GM19452 (cell line): ENCODE measurements at regions not wholly inside any gene's neighbourhood (a gene's known extent, or its start where the extent isn't known, plus 50 kb on each side); places are given as distances from the start of the nearest gene placed in this dataset.
"Not testable (repeated sequence)": the region's sequence is repeated elsewhere in the genome, so short reads cannot be mapped to it uniquely, and the experiment has no call there.

Experiments
- ATAC-seq: cut with Tn5 transposase; IDR thresholded peaks from one replicate; pipeline ENCODE4 v1.9.1; 2021; ENCODE audit not compliant: unreplicated experiment

DNA sequence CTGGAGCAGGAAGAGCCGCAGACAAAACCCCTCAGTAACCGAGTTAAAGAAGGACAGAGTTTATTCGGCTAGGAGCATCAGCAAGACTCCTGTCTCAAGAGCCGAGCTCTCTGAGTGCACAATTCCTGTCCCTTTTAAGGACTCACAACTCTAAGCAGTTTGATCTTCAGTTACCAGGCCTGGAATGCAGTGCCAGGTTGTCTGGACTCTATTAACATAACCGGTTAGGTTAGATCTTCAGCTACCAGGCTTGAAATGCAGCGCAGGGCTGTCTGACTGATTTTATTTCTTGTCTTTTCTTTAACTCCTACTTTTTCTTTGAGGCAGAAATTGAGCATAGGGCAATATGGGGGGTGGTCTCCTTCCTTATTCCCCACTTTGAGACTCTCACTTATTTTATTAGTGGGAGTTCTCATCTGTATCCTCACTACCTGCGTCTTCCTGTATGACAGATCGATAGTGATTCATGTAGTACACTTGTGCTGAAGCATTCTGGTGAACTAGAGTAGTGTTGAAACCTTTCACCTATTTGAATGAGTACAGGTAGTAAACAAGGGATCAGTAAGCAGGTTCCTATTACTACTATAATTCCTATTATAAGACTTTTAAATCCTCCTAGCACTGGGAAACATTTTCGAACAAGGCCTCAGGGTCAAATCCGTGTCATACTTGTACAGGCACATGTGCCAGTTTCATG, 325.0 kb downstream of the CGGBP1 start:
- no peak for ATAC-seq

DNA sequence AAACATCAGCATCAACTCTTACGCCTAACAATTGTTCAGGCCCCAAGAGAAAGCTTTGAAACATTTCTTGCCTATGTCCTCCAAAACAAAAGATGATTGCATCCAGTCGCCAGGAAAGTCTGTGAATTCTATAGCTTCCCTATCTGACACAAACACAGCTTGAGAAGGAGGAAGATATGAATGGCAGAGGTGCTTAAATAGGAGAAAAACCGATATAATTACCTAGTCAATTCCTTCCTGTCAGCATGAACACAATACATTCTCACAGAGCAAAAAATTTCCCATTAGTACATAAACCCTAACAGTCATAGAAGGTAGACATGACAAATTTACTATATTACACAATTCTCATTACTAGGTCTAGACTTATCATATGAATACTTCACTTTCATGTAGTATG, 326.5 kb downstream of the CGGBP1 start:
- no peak for ATAC-seq

DNA sequence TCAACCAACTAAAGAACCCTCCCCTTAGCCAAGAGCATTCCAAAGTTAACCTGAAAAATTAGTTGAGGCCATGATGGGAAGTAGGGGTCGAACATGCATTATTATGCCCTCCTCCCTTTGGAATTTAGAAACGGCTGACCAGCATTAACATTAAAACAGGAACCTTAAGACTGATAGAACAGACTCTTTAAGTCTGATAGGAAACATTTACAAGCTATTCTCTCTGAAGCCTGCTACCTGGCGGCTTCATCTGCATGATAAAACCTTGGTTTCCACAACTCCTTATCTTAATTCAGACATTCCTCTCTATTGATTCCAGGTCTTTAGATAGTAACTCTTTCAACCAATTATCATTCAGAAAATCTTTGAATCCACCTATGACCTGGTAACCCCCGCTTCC, 331.0 kb downstream of the CGGBP1 start:
- no peak for ATAC-seq

DNA sequence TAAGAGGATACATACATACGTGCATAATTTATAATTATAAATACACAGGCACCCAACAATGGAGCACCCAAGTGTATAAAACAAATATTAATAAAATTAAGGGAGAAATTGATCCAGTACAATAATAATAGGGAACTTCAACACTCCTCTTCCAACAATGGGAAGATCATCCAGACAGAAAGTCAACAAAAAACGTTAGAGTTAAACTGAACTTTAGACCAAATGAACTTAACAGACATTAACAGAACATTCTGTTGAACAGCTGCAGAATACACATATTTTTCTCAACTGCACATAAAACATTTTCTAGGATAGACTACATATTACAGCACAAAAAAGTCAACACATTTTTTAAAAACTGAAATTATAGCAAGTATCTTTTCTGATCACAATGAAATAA, 339.7 kb downstream of the CGGBP1 start:
- ATAC-seq: no peak

DNA sequence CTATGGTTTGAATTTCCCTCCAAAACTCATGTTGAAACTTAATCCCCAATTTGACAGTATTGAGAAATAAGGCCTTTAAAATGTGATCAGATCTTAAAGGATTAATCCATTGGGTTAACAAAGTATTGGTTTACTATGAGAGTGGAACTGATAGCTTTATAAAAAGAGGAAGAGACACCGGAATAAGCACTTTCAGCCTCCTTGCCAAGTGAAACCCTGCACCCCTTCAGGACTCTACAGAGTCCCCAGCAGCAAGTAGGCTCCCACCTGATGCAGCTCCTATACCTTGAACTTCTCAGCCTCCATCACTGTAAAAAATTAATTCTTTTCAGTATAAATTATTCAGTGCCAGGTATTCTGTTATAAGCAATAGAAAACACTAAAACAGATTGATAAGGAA, 348.3 kb downstream of the CGGBP1 start:
- no peak for ATAC-seq

GRCh38 chr3:87710028-87710427, 348.8 kb downstream of the CGGBP1 start:
- no peak for ATAC-seq

DNA sequence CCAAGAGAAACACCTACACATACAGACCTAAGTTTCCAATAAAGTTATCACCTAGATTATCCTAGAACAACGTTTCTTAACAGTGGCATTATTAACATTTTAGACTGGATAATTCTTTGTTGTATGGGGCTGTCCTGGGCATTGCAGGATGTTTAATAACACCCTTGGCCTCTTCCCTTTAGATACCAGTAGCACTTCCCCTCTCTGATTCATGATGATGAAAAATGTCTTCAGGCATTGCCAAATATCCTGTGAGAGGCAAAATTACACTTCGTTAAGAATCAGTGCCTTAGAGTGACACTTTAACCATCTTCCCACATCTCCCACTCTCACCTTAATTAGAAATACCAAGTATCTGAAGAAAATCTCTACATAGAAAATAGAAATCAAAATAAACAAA, 352.6 kb downstream of the CGGBP1 start:
- ATAC-seq: no peak

- no peak for ATAC-seq
Observed at GRCh38 chr3:87702600-87702999, 356.2 kb downstream of the CGGBP1 start.

DNA sequence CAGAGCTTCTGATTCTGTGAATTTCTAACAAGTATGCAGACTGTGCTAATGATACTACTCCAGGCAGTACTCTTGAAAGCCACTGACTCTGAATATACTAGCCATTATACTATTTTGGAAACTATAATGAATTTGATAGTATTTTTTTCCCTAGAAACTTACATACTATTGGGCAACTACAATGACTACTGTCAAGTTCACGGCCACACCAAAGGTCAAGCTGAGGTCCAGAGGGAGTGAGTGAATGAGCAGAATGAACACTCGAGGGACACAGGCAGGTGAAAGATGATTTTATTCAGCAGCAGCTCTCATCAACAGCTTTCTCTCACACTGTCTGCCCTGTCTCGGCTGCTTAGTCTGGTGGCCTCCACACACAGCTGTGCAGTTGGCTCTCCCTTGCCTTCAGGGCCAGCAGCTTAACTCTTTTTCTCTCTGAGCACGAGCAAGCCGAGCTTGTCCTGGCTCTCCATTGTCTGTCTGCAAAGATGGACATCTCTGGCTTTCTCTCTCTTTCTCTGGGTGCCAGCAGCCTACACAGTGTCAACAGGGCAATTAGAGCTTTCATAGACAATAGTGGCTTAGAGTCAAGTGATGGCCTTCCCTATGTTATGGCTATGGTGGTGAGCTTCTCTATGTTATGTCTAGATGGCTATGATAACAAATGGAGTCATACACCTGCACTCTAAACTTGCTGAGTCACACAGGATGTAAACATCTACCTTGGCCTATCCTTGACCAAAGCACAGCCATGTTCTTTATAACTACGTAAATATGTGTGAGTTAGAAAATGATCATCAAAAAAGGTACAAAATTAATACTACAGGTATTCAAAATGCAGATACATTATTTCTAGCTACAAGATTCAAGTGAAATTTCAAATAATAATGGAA, 362.4 kb downstream of the CGGBP1 start:
- no peak for ATAC-seq

DNA sequence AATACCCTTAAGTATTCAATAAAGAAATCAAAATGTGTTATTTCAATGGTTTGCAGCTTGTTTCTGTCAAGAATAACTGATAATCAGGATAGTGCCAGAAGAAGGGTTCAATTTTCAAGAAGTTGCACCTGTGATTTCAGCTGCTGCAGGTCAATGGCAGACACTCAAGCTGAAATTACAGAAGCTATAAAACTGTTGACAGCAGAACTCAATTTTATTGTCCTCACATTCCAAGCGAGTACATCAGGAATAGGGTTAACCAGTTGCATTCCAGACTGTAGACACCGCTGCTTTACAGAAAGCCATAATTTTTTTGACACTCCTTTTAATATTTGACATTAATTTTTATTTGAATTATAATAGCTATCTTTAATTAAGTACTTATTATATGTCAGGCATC, 364.1 kb downstream of the CGGBP1 start:
- ATAC-seq: no peak

- no peak for ATAC-seq
Observed at GRCh38 chr3:87691109-87691508, 367.7 kb downstream of the CGGBP1 start.

GRCh38 chr3:87678984-87679660, 379.7 kb downstream of the CGGBP1 start:
- ATAC-seq: not testable (repeated sequence)

DNA sequence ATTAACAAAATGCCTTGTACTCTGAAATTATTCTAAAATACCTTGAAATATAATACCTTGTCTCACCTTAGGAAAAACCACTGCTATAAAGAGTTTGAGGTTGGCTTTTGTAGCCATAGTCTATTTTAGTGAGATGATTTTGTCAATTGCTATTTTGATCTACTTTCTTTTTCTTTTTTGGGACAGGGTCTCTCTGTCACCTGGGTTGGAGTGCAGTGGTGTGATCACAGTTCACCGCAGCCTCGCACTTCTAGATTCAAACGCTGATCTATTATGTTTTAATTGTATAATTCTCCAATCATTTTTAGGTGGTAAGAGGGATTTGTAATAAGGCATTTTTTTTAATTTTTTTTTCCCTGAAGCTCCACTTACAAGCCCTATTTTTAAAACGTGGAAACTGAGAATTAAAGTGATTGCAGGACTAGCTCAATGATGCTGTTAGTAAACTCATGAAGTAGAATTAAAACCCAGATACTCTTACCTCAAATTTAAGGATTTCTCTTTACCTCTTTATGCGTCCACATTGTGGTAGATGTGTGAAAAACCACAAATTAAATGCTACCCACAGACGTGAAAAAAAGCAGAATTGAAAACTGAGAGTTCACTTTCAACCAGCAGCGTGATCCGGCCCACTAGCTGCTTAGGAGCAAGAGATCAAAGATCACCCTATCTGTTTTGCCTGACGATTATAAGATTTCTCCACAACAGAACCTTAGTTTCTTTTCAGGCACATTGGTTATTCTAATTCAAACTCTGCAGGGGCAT, 384.2 kb downstream of the CGGBP1 start:
- ATAC-seq: peak; percentile 99

DNA sequence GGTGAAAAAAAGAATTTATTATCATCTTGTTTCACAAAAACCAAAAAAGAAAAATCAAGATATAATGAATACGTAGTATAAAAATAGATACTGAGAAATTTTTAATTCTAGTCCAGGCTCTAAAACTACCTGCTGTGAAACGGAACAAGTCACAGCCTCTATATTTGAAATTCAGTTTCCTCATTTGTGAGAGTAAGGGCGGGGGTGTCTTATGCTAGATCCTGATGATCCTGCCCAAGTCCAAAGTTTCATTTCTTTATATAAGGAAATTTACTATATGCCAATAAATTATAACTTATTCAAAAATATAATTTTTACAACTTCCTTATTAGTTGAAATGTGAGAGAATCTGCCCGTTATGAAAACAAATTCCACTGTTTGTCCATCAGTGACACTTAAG, 385.7 kb downstream of the CGGBP1 start:
- no peak for ATAC-seq

GRCh38 chr3:87654184-87654583, 377.8 kb upstream of the POU1F1 start:
- ATAC-seq: no peak

DNA sequence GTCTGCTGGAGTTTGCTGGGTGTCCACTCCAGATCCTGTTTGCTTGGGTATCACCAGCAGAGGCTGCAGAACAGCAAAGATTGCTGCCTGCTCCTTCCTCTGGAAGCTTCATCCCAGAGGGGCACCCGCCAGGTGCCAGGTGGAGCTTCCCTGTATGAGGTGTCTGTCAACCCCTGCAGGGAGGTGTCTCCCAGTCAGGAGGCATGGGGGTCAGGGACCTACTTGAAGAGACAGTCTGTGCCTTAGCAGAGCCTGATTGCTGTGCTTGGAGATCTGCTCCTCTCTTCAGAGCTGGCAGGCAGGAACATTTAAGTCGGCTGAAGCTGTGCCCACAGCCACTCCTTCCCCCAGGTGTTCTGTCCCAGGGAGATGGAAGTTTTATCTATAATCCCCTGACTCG, 376.8 kb upstream of the POU1F1 start:
- ATAC-seq: not testable (repeated sequence)

DNA sequence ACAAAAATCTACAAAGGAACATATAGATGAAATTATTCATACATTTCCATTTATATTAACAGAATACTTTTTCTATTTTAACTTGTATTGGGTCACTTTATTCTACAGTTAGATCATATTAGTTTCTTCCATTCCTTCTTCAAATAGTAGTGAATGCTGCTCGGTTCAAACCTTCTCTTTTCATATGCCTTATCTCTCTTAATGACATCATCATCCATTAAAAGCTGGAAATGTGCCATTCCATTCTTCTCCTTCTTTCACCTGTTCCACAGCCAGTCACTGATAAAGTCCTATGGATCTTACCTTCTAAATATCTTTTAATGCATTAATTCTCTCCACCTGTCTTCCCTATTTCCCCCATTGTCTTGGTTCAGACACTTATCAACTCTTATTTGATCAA, 358.0 kb upstream of the POU1F1 start:
- no peak for ATAC-seq

DNA sequence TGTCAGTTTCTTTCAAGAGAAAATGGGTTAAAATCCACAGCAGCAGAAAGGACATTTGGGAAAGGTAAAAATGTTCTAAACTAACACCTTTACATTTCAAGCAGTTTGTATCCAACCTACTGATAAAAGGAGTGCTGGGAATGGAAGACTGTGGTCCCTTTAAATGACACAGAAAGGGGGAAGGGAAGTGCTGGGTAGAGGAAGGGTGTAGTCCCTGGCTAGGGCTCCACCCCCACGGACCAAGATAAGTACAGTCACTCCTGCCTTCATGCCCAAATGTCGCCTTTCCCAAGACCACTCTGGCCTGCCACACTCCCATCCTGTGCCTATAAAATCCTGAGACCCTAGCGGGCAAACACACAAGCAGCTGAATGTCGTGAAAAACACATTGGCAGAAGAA, 350.9 kb upstream of the POU1F1 start:
- ATAC-seq: no peak

DNA sequence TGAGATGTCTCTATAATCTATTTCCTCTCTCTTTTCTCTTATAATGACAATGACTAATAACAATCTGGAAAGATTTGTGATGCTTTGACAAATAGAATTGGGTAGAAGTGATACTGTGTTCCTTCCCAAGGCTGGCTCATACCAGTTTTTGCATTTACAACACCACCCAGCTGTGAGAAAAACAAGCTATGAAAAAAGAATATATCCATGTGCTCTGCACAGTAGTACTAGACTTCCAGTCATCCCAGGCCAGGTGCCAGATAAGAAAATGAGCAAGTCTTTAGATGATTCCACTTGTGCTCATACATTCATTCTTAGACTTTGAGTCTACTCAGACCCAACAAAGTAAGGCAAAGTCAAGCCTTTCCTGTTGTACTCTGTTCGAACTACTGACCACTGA, 350.2 kb upstream of the POU1F1 start:
- ATAC-seq: no peak

DNA sequence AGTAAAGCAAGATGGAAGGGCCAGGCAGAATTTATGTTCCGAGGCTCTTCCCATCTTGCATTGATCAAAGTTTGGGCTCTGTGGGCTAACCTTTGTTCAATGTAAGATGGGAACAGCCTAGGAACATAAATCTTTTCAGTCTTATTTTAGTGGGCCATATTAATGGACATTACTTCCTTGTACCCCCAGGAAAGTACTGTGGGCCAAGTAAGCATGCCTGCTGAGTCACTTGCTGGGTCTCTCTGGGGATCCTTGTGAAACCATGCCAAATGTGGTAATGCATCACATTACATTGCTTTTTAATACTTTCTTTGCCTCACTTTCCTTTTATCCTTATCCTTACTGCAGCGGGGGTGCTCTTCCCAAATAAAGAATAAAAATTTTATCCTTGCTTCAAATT, 349.5 kb upstream of the POU1F1 start:
- no peak for ATAC-seq

GRCh38 chr3:87624860-87625259, 348.5 kb upstream of the POU1F1 start:
- ATAC-seq: no peak
